ENCODE measurements at regions not wholly inside any gene's neighbourhood (a gene's known extent, or its start where the extent isn't known, plus 50 kb on each side); places are given as distances from the start of the nearest gene placed in this dataset.

DNA sequence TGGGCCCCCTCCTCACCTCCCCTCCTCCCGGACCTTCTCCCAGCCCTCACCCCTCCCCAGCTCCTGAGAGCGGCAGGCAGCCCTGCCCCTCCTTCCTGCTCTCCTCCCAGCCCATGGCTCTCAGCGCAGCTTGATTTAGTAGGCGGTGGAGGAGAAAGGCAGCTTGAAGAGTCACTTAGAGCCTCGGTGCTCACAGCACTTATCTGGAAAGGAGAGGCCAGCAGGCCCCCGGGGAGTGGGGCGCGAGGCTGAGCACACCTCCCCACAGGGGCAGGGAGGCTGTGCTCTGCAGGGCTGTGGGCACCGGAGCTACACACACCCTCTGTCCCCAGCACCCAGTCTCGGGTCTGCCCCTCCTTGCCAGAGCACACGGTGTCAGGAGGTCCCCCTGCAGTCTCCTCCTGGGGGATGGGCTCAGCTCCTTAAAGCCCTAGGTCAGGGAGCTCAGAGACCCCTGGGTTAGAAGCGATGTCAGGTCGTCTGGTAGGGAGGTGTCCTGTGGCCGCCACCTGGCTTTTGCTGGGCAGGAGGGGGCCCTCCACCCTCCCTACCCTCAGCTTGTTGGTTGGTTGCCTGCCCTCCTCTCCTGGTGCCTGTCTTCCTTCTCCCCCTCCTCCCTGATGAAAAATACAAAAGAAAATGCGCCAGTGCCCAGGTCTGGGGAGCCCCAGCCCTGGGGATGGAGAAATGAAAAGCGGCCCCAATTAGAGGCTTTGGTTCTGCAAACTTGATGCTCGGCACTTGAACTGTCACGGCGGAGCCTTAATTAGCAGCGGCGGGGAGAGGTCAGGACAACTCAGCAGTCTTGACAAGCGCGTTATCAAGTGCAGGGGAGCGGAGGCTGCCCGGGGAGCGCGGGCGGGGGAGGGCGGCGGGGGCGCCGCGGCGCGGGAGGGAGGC is 151.1 kb upstream of the GSE1 start:
- no peak for DNase-seq

DNA sequence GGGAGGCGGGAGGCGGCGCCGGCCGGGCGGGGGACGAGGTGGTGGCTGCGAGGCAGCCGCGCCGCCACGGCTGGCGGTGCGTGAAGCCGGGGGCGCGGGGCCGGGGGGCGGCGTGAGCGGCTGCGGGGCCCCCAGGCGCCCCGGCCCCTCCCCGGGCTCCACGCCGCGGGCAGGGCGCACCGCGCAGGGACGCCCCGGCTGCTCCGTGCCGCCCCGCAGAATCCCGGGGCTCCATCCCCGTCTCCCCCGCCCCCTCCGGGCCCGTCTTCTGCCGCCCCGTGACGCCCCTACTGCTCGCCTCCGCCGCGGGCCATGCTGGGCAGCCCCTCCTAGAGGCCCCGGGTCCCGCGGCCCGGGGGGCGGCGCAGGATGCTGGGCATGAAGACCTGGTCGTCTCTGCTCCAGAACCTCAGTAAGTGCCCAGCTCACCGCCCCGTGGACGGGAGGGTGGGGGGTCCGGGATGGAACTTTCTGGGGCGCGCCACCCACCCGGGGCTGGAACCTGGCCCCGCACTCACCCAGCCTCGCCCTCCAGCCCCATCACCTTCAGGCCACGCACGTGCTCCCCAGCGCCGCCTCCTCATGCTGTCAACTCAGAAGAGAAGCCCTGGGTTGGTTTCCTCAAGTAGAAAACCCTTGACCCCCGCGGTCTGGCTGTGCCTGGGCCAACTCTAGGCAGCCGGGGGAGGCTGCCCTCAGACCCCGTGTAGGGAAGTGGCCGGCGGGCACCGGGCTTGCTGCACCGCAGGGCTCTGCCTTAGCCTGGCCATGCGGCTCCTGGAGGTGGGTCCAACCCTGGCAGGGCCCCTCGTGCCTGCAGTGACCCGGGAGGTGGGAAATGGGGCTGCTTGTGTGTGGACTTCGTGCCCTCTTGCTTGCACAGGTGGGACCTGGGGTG is 150.2 kb upstream of the GSE1 start:
- DNase-seq = no peak

DNA sequence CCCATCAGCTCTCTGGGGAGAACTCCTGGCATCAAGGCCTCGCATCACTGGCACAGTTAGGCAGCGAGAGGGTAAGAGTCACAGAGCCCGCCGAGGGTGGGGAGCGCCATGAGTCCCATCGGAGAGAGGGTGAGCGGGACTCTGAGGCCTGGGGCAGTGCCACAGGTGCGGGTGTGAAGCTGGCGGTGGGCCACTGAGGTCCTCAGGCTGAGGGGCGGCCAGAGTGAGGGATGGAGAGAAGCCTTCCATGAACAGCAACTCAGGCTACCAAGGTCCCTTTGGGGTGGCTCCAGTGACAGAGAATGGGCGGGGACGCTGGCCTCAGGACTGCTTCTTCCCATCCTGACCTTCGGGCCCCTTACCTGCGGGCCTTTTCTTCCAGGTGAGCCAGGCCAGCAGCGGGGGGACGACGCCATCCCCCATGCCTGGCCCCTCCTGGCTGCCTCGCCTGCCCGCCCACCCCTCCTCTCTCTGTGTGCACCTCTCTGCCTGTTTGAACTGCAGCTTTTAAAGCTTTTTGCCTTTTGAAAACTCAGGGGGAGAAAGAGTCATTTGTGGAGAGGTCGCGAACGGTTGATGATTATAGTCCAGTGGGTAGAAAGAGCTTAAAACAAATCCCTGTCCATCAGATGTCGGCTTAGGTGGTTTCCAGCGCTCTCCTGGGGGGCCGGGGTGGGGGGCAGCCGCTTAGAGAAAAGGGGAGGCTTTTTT is 149.3 kb upstream of the GSE1 start:
- no peak for DNase-seq

DNA sequence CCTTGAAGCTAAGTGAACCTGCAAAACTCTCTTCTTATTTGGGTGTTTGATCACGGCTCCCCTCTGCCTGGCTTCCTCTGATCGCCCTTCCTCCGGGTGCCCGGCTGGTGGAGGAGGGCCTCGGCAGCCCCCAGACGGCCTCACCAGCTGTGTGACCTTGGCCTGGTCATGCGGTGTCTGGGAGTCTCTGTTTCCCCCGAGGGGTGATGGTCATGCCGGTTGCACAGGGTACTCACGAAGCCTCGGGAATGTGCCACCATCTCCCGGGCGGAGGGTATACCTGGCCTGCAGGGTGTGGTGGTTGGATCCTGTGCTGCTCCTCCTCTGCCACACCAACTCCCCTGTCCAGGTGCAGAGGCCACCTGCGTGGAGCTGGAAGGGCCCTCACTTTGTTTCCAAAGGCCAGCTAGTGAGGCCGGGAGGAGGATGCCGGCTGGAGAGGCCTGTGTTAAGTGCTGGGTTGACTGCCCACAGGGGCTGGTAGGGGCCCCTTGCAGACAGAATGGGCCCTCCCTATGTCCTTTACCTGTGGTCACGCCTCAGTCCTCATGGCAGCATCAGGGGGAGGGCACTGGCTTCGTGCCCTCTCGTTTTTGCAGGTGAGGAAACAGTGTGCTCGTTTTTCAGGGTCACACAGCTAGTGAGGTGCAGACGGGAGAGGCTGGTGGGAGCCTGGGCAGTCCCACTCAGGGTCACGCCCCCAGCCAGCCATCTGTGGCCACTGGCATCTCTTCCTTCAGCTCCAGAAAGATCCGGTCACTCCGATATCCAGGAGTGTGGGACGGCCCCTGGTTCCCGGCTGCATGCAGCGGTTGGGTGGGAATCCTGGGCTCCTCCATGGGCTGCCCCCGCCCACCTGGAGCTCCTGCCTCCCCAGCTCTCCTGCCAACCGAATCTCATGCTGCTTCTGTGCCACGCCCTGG is 148.5 kb upstream of the GSE1 start:
- DNase-seq = no peak

DNA sequence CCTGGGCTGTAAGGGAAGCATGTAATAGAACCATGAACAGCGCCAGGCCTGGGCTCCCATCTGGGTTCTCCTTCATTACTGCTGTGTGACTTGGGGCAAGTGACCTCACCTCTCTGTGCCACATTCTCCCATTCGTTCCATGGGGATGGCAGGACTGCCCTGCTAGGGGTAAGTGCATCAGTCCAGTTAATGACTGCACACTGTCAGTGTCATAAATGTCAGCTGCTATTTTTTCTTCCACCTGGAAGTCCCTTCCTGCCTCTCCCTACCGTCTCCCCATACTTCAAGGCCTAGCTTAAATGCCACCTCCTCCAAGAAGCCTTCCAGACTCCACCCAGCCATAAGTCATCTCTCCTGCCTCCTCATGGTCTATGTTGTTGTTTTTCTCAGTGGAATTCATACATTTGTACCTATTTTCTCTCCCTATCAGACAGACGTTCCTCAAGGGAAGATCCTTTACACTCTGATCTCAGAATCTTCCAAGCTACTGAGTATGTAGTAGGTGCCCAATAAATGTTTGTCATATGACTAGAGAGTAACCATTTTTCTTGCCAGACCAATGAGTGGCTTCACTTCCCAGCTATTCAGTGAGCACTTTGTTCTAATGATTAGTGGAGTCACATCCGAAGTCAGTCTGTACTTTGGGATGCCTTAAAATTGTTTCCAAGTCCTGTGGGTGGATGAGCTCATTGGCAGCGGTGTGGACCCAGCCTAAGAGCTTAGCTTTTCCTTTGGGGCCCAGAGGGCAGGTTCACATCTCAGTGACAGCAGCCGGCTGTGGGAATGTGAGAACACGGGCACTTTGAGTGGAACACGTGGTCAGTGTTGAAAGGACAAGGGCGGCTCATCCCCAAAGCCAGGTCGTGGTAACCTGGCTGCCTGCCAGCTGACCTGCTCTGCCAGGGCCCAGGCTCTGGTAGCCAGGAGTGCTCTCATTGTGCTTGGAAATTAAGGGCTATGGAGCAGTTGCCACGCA is 147.5 kb upstream of the GSE1 start:
- no peak for DNase-seq

DNA sequence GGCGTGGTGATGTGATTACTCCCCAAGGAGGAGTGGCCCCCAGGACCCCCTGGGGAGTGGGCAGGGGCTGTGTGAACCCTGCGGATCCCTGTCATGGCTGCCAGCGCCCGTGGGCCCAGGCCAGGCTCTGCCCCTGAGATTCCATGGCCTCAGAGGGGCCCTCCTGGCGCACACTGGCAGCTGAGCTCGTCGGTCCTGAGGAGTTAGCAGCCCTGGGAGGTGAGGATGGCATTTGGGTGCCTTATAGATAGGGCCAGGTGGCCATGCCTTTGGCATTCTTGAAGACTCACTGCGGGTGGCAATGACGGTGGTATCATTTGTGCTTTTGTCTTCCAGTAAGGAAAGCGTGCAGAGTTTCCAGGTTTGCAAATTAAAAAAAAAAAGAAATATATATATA is 146.8 kb upstream of the GSE1 start:
- no peak for DNase-seq

DNA sequence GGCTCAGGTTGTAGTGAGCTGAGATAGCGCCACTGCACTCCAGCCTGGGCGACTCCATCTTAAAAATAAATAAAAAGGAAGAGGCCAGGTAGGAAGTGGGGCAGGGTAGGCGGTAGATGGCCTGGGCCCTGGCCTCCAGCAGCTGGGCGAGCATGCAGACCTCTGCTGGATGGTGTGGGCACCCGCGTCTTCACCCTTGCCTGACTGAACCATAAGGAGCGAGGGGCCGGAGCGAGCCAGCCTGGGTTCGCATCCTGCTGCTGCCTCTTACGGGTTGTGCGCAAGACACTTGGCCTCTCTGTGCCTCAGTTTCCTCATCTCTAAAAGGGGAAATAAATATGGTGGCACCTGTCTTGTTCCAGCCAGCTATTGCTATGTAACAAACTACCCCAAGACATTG is 146.1 kb upstream of the GSE1 start:
- DNase-seq = no peak

DNA sequence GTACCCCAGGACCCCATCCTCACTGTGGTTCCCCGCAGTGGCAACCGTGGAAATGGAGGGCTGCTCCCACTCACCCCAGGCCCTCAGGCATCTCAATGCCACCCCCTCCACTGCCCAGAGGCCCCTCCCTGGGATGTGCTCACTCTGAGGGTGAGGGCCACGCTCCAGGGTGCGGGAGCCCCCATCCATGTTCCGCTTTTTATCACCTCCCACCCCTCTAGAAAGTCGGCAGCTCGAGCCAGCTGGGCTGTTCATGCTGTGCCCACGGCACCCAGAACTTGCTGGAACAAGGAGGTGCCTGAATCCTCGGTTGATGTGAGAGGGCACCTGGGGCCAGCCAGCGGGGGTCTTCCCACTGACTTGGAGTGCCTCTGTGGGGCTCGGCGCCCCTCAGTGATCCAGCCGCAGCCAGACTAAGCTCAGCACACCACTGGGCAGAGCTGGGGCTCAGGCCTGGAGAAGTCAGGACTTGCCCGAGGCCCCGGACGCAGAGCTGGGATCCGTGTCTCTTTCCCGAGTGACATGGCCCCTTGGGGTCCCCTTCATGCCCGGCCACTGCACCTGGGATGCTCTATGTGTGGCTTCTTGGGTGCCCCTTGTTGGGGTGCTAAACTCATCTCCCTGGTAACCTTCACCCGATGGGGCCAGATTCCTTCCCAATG is 143.1 kb upstream of the GSE1 start:
- no peak for DNase-seq

DNA sequence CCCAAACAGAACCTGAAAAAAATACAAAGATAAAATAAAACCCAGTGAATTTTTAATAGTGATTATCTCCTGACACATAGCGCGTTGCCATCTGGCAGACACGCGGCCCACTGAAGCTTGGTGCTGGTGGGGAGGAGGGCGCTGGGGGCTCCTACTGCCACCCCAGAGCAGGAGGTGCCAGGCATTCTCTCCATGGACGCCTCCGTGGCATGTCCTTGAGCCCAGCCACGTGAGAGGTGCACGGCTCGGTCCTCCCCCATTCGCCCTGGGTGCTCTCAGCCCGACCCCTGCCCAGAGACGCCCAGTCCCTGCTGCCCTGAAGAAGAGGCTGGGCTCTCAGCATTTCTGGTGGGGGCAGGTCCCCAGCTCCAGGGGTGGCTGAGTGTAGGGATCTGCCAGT is 142.2 kb upstream of the GSE1 start:
- DNase-seq = no peak

DNA sequence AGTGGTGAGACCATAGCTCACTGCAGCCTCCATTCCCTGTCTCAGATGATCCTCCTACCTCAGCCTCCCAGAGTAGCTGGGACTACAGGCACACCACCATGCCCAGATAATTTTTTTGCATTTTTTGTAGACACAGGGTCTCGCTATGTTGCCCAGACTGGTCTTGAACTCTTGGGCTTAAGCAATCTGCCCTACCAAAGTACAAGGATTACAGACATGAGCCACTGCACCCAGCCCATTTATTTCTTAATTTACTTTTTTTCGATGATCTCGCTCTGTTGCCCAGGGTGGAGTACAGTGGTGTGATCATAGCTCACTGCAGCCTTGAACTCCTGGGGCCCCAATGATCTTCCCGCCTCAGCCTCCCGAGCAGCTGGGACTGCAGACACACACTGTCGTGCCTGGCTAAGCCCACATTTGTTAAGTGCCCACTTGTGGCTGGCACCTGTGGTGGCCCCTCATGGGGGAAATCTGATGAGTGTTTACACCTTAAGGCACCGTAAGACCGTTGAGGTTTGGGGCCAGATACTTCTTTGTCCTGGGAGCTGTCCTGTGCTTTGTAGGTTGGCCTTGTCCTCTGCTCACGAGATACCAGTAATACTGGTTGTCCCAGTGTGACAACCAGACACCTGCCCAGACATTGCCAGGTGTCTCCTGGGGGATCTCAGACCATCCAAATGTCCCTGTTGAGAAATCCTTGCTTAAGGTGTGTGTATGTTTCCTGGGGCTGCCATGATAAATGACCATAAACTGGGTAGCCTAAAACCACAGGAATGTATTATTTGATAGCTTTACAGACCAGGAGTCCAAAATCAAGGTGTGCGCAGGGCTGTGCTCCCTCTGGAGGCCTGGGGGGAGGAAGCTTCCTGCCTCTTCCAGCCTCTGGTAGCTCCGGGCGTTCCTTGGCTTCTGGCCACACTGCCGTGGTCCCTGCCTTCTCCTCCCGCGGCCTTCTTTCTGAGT is 141.4 kb upstream of the GSE1 start:
- no peak for DNase-seq

DNA sequence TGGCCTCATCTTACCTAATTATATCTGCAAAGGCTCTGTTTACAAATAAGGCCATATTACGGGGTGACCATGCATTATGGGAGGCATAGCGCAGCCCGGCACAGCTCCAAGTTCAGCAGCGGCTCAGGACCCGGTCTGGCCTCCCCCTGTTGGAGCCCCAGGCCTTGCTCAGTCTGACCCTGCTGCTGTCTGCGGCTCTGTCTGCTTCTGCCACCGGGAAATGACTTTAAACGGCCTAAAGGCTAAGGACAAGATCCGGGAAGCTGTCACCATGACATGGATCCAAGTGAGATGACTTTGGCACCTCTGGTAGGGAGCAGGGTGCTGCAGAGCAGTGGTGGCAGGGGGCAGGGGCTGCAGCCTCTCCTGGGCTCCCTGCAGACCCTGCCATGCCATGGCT is 140.6 kb upstream of the GSE1 start:
- no peak for DNase-seq

DNA sequence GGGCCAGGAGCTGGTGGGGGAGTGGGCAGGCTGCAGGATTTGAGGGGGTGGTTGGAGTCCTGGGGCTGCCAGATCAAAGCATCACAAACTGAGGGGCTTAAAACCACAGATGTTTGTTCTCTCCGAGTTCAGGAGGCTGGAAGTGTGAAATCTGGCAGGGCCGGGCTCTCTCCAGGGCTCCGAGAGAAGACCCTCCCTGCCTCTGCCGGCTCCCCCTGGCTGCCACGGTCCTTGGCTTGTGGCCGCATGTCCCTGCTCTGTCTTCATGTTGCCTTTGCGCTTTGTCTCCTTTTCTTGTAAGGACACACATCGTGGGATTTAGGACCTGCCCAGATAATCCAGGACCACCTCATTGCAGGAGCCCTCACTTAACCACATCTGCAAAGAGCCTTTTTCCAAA is 139.8 kb upstream of the GSE1 start:
- no peak for DNase-seq

DNA sequence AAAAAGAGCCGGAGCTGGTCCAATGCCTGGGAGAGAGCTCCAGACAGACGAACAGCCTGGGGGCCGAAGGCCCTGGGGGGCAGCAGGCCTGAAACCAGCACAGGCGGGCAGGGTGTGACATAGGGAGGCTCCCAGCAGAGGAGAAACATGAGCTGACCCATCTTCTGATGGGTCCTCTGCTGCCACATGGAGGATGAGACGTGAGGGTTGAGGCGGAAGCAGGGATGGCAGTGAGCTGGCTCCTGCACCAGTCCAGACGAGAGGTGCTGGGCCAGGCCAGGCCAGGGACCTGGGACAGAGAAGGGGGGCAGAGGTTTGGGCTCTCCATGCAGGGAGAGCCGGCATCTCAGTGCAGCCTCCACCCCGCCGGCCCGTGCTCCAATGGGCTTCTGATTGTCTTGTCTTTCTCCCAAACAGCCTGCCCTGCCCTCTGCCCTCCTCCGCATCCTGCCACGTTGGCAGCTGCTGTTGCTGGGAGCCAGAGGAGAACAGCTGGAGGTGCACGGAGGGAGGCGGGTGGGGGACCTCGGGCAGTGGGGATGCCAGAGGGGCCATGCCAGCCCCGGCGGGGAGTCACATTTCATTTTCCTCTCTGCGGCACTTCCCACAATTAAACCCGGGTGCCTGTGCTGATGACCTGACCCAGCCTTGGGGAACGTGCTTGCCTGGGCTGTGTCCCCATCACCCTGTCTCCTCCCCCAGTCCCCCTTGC is 139.1 kb upstream of the GSE1 start:
- DNase-seq = peak; percentile 64

DNA sequence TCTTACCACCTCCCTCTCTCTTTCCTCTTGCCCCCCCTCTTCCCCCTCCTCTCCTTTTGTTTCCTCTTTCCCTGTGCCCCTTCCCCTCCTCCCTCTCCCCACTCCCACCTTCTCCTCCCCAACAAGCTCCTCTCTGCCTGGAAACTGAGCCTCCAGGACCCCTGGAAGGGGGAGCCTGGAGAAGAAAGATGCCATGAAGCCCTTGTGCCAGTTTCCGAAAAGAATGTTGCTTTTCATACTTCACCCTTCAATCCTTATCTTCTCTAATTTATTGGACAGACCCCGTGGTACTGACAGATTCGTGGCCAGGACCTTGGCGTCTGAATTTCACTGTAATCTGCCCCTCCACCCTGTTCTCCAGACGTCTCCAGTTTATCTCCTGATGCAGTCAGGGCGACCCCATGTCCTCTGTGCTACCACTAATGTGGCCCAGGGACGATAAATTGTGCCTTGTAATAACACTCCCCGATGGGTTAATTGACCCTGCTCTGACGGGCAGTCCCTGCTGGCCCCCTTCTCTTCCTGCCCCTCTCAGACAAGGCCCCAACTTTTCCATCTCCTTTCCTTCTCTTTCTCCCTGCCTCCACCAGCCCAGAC is 138.4 kb upstream of the GSE1 start:
- DNase-seq = no peak

DNA sequence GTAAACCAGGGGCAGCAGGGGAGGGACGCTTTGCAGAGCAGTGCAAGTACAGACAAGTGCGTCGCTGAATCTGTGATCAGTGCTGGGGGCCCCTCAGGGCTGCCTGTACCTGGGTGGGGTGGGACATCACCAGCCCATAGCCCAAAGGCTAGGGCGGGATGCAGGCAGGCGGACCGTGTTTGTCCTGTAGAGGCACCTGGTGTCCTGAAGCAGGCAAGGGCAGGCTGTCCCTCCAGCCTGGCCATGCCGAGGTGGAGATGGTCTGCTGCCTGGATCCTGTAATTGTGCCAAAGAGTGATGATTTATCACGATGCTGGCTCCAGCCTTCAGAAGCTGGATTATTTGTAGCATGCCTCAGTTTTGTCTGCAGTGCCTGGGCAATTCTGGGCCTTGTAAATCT is 137.9 kb upstream of the GSE1 start:
- no peak for DNase-seq

DNA sequence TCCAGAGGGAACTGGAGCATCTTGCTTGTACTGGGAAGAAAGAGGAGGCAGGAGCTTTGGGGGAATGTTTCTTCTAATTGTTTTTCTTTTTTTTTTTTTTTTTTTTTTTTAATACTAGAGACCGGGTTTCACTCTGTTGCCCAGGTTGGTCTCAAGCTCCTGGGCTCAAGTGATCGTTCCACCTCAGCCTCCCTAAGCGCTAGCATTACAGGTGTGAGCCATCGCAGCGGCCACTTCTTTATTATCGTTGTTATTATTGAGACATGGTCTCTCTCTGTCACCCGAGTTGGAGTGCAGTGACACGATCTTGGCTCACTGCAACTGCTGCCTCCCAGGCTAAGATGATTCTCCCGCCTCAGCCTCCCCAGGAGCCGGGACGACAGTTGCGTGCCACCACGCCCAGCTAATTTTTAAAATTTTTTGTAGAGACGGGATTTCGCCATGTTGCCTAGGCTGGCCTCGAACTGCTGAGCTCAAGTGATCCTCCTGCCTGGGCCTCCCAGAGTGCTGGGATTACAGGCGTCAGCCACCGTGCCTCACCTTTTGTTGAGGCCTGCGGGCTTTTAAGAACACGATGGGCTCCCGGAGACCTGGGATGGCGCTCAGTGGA is 137.3 kb upstream of the GSE1 start:
- no peak for DNase-seq

DNA sequence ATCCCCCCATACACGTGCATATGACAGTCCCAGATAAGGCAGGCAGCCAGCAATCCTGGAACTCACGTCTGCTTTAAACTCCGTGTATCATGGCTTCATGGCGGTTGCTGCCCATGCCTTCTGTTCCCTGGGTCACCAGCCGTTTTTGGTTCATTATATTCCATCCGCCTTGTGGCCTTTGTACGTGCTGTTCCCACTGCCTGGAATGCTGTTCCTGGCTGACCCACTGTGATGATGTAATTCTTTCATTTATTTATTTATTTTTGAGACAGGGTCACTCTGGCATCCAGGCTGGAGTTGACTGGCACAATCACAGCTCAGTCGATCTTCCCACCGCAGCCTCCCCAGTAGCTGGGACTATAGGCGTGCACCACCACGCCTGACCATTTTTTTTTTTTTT is 136.7 kb upstream of the GSE1 start:
- no peak for DNase-seq

Data from hindlimb muscle (tissue), 1 donor.